DOHH2 (cell line): ENCODE measurements at regions not wholly inside any gene's neighbourhood (a gene's known extent, or its start where the extent isn't known, plus 50 kb on each side); places are given as distances from the start of the nearest gene placed in this dataset.

Source experiments
- EZH2phosphoT487 ChIP-seq: fragments of 200-600 bp; sonication (generic); IDR thresholded peaks from 2 replicates; pipeline ENCODE4 v1.6.1; 2017; ENCODE audit warnings: borderline replicate concordance, mild to moderate bottlenecking, antibody characterized with exemption, low read length, moderate library complexity, mixed read lengths
- TF ChIP-seq, protein P1 (sequence below): fragments of 200-600 bp; sonication (generic); IDR thresholded peaks from one replicate; pipeline ENCODE4 v1.5.1; 2014; ENCODE audit warnings: antibody characterized with exemption, mild to moderate bottlenecking, low read depth, low read length; ENCODE audit not compliant: poor library complexity, severe bottlenecking

- TF ChIP-seq, protein P1, sequence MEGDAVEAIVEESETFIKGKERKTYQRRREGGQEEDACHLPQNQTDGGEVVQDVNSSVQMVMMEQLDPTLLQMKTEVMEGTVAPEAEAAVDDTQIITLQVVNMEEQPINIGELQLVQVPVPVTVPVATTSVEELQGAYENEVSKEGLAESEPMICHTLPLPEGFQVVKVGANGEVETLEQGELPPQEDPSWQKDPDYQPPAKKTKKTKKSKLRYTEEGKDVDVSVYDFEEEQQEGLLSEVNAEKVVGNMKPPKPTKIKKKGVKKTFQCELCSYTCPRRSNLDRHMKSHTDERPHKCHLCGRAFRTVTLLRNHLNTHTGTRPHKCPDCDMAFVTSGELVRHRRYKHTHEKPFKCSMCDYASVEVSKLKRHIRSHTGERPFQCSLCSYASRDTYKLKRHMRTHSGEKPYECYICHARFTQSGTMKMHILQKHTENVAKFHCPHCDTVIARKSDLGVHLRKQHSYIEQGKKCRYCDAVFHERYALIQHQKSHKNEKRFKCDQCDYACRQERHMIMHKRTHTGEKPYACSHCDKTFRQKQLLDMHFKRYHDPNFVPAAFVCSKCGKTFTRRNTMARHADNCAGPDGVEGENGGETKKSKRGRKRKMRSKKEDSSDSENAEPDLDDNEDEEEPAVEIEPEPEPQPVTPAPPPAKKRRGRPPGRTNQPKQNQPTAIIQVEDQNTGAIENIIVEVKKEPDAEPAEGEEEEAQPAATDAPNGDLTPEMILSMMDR = no peak
- TF ChIP-seq EZH2phosphoT487 = no peak
Observed at GRCh38 chr7:25437308-25437707, 209.0 kb upstream of the NPVF start.
